Naive thymus-derived CD4-positive, alpha-beta T cell (primary cell): ENCODE measurements at regions not wholly inside any gene's neighbourhood (a gene's known extent, or its start where the extent isn't known, plus 50 kb on each side); places are given as distances from the start of the nearest gene placed in this dataset.

Source experiments
- ATAC-seq: fragments of 150-1000 bp; cut with Tn5 transposase; 2 replicates; pipeline ENCODE4 v1.10.0; 2021; ENCODE audit warnings: mild to moderate bottlenecking, moderate library complexity
- CTCF ChIA-PET: fragments of 350-600 bp; sonication (Branson Sonifier 250); formaldehyde crosslinking; loops from one replicate; lab custom pipeline; 2021; ENCODE audit warnings: antibody characterized with exemption; lab: Charles Lee
- POLR2A ChIA-PET: fragments of 350-600 bp; sonication (Branson Sonifier 250); formaldehyde crosslinking; loops from one replicate; lab custom pipeline; 2021; ENCODE audit warnings: antibody characterized with exemption, inconsistent platforms; lab: Charles Lee
- DNase-seq, 9 donors: peaks; one replicate each; pipeline versions ENCODE4 v3.0.0 to v3.0.0-alpha.2; 2020 to 2022; ENCODE audit warnings: mixed read lengths in 1 of 9
- H3K27ac ChIP-seq: one replicate; pipeline ENCODE4 v1.7.0; 2013; ENCODE audit warnings: mild to moderate bottlenecking, low read depth, low read length, moderate library complexity
- H3K27me3 ChIP-seq, 2 donors: one replicate each; pipeline ENCODE4 v1.7.0; 2013; ENCODE audit warnings: low read length in 2 of 2, mild to moderate bottlenecking in 2 of 2, moderate library complexity in 2 of 2; ENCODE audit not compliant: control insufficient read depth in 2 of 2, insufficient read depth in 2 of 2
- H3K36me3 ChIP-seq, 3 experiments: 1 replicate in 2 of 3; 2 replicates in 1 of 3; pipeline ENCODE4 v1.7.0; 2013; ENCODE audit warnings: low read length in 3 of 3, mild to moderate bottlenecking in 3 of 3, moderate library complexity in 1 of 3; ENCODE audit not compliant: insufficient read depth in 3 of 3, control insufficient read depth in 2 of 3
- H3K4me1 ChIP-seq, 2 donors: one replicate each; pipeline ENCODE4 v1.7.0; 2013; ENCODE audit warnings: low read length in 2 of 2, mild to moderate bottlenecking in 2 of 2, moderate library complexity in 1 of 2; ENCODE audit not compliant: control insufficient read depth in 2 of 2, insufficient read depth in 2 of 2
- H3K4me3 ChIP-seq: 2 replicates; pipeline ENCODE4 v1.7.0; 2013; ENCODE audit warnings: mild to moderate bottlenecking, low read length
- H3K9me3 ChIP-seq, 3 experiments: 1 replicate in 2 of 3; 2 replicates in 1 of 3; pipeline ENCODE4 v1.7.0; 2013; ENCODE audit warnings: low read length in 3 of 3; ENCODE audit not compliant: control insufficient read depth in 2 of 3
- H3K27ac Mint-ChIP-seq, 9 donors: one replicate each; pipeline ENCODE4 v1.8.0; 2020 to 2022; ENCODE audit warnings: mixed read lengths in 9 of 9, mild to moderate bottlenecking in 8 of 9, moderate library complexity in 5 of 9, inconsistent platforms in 2 of 9
- H3K27me3 Mint-ChIP-seq, 5 donors: one replicate each; pipeline ENCODE4 v1.8.0; 2021 to 2022; ENCODE audit warnings: mixed read lengths in 5 of 5, mild to moderate bottlenecking in 1 of 5
- H3K36me3 Mint-ChIP-seq, 5 donors: one replicate each; pipeline ENCODE4 v1.8.0; 2020 to 2022; ENCODE audit warnings: mixed read lengths in 5 of 5, mild to moderate bottlenecking in 3 of 5, inconsistent platforms in 1 of 5
- H3K4me1 Mint-ChIP-seq, 7 donors: one replicate each; pipeline ENCODE4 v1.8.0; 2020 to 2022; ENCODE audit warnings: mixed read lengths in 7 of 7, mild to moderate bottlenecking in 3 of 7, inconsistent platforms in 1 of 7
- H3K4me3 Mint-ChIP-seq, 10 donors: one replicate each; pipeline ENCODE4 v1.8.0; 2020 to 2022; ENCODE audit warnings: mild to moderate bottlenecking in 10 of 10, mixed read lengths in 10 of 10, moderate library complexity in 6 of 10, inconsistent platforms in 2 of 10
- H3K9me3 Mint-ChIP-seq, 11 donors: one replicate each; pipeline ENCODE4 v1.8.0; 2020 to 2022; ENCODE audit warnings: mixed read lengths in 11 of 11, mild to moderate bottlenecking in 4 of 11, inconsistent platforms in 1 of 11, moderate library complexity in 1 of 11
- intact Hi-C, 2 donors: fragments of 100-400 bp; cut with micrococcal nuclease; formaldehyde crosslinking; loops; one replicate each; pipeline ENCODE4 v1.15.1; 2023

GRCh38 chr5:104062621-104063377, 500.2 kb upstream of the NUDT12 start:
- CTCF ChIA-PET = no interaction called here
- no peak overlapping the region for H3K27ac Mint-ChIP-seq
- no peaks in the 10 kb centered on the region for H3K27me3 Mint-ChIP-seq
- Histone ChIP-seq H3K4me1 (no peaks in the 10 kb centered on the region), H3K27me3 (no peaks in the 10 kb centered on the region), H3K4me3 (no peak overlapping the region), H3K9me3 (no peaks in the 10 kb centered on the region), H3K36me3 (no peaks in the 10 kb centered on the region), H3K27ac (no peak overlapping the region)
- no peaks in the 10 kb centered on the region for H3K36me3 Mint-ChIP-seq
- ATAC-seq (no peak), DNase-seq (no peak)
- H3K9me3 Mint-ChIP-seq = peaks cover 0 to 10% (median 4%) of the 10 kb centered on the region in 11 donors
- intact Hi-C loops = no loop called here
- POLR2A ChIA-PET = no interaction called here
- no peaks in the 10 kb centered on the region for H3K4me1 Mint-ChIP-seq
- H3K4me3 Mint-ChIP-seq = no peak overlapping the region

- no peak overlapping the region for H3K4me3 ChIP-seq
- H3K27ac ChIP-seq = no peak overlapping the region
- intact Hi-C loops = no loop called here
- Mint-ChIP-seq H3K36me3 (no peaks in the 10 kb centered on the region), H3K27me3 (no peaks in the 10 kb centered on the region), H3K4me3 (no peak overlapping the region), H3K9me3 (peaks cover 0 to 10% (median 5%) of the 10 kb centered on the region in 11 donors), H3K4me1 (no peaks in the 10 kb centered on the region), H3K27ac (no peak overlapping the region)
- POLR2A ChIA-PET = no interaction called here
- H3K27me3 ChIP-seq = no peaks in the 10 kb centered on the region
- CTCF ChIA-PET = no interaction called here
- H3K9me3 ChIP-seq = no peaks in the 10 kb centered on the region
- ATAC-seq (no peak), DNase-seq (no peak)
- no peaks in the 10 kb centered on the region for H3K36me3 ChIP-seq
- no peaks in the 10 kb centered on the region for H3K4me1 ChIP-seq
These were observed 499.1 kb upstream of the NUDT12 start for GRCh38 chr5:104061707-104062106.

- Histone ChIP-seq H3K9me3 (no peaks in the 10 kb centered on the region), H3K27me3 (no peaks in the 10 kb centered on the region), H3K4me3 (no peak overlapping the region), H3K27ac (no peak overlapping the region), H3K4me1 (no peaks in the 10 kb centered on the region), H3K36me3 (no peaks in the 10 kb centered on the region)
- POLR2A ChIA-PET = no interaction called here
- Mint-ChIP-seq H3K4me3 (no peak overlapping the region), H3K27me3 (no peaks in the 10 kb centered on the region), H3K4me1 (no peaks in the 10 kb centered on the region), H3K27ac (no peak overlapping the region), H3K36me3 (no peaks in the 10 kb centered on the region), H3K9me3 (peaks cover 0 to 11% (median 4%) of the 10 kb centered on the region in 11 donors)
- ATAC-seq (no peak), DNase-seq (no peak)
- intact Hi-C loops = no loop called here
- CTCF ChIA-PET = interaction anchor here (0.7 kb wide), 1 partner anchor 9 kb away, joined by 3 read pairs; no protein-coding TSS in a partner anchor
These were observed 490.7 kb upstream of the NUDT12 start for GRCh38 chr5:104053353-104053649.

GRCh38 chr5:104052558-104053352, 490.2 kb upstream of the NUDT12 start:
- H3K27me3 Mint-ChIP-seq = no peaks in the 10 kb centered on the region
- ATAC-seq (no peak), DNase-seq (no peak)
- ChIA-PET CTCF (interaction anchor here (0.7 kb wide), 1 partner anchor 8 kb away, joined by 3 read pairs; no protein-coding TSS in a partner anchor), POLR2A (no interaction called here)
- no peak overlapping the region for H3K4me3 Mint-ChIP-seq
- Histone ChIP-seq H3K27me3 (no peaks in the 10 kb centered on the region), H3K36me3 (no peaks in the 10 kb centered on the region), H3K4me3 (no peak overlapping the region), H3K27ac (no peak overlapping the region), H3K9me3 (no peaks in the 10 kb centered on the region), H3K4me1 (no peaks in the 10 kb centered on the region)
- H3K27ac Mint-ChIP-seq = no peak overlapping the region
- no peaks in the 10 kb centered on the region for H3K4me1 Mint-ChIP-seq
- H3K36me3 Mint-ChIP-seq = no peaks in the 10 kb centered on the region
- intact Hi-C loops = no loop called here
- H3K9me3 Mint-ChIP-seq = peaks cover 0 to 11% (median 4%) of the 10 kb centered on the region in 11 donors

GRCh38 chr5:104050436-104050835, 487.8 kb upstream of the NUDT12 start:
- H3K9me3 Mint-ChIP-seq = peaks cover 0 to 11% (median 4%) of the 10 kb centered on the region in 11 donors
- no peaks in the 10 kb centered on the region for H3K9me3 ChIP-seq
- no peak overlapping the region for H3K4me3 ChIP-seq
- H3K27me3 Mint-ChIP-seq = no peaks in the 10 kb centered on the region
- no peak overlapping the region for H3K27ac ChIP-seq
- H3K4me3 Mint-ChIP-seq = no peak overlapping the region
- no peaks in the 10 kb centered on the region for H3K36me3 ChIP-seq
- H3K27ac Mint-ChIP-seq = no peak overlapping the region
- H3K27me3 ChIP-seq = no peaks in the 10 kb centered on the region
- intact Hi-C loops = no loop called here
- H3K4me1 Mint-ChIP-seq = no peaks in the 10 kb centered on the region
- no peaks in the 10 kb centered on the region for H3K36me3 Mint-ChIP-seq
- DNase-seq = no peak
- CTCF ChIA-PET = no interaction called here
- ATAC-seq = no peak
- POLR2A ChIA-PET = no interaction called here
- no peaks in the 10 kb centered on the region for H3K4me1 ChIP-seq

GRCh38 chr5:104049752-104050151, 487.2 kb upstream of the NUDT12 start:
- Mint-ChIP-seq H3K4me1 (no peaks in the 10 kb centered on the region), H3K4me3 (no peak overlapping the region), H3K27ac (no peak overlapping the region), H3K36me3 (no peaks in the 10 kb centered on the region), H3K27me3 (no peaks in the 10 kb centered on the region), H3K9me3 (peaks cover 0 to 11% (median 4%) of the 10 kb centered on the region in 11 donors)
- ATAC-seq = no peak
- Histone ChIP-seq H3K4me1 (no peaks in the 10 kb centered on the region), H3K4me3 (no peak overlapping the region), H3K27ac (no peak overlapping the region), H3K27me3 (no peaks in the 10 kb centered on the region), H3K9me3 (no peaks in the 10 kb centered on the region), H3K36me3 (no peaks in the 10 kb centered on the region)
- POLR2A ChIA-PET = no interaction called here
- intact Hi-C loops = no loop called here
- no peak for DNase-seq
- CTCF ChIA-PET = no interaction called here

- CTCF ChIA-PET = no interaction called here
- no peak overlapping the region for H3K27ac ChIP-seq
- H3K9me3 Mint-ChIP-seq = peaks cover 0 to 12% (median 4%) of the 10 kb centered on the region in 11 donors
- no peaks in the 10 kb centered on the region for H3K36me3 ChIP-seq
- H3K4me3 Mint-ChIP-seq = no peak overlapping the region
- H3K36me3 Mint-ChIP-seq = no peaks in the 10 kb centered on the region
- no peak for ATAC-seq
- no peak overlapping the region for H3K27ac Mint-ChIP-seq
- DNase-seq = no peak
- no peaks in the 10 kb centered on the region for H3K4me1 ChIP-seq
- H3K9me3 ChIP-seq = no peaks in the 10 kb centered on the region
- H3K27me3 ChIP-seq = no peaks in the 10 kb centered on the region
- H3K4me1 Mint-ChIP-seq = no peaks in the 10 kb centered on the region
- no peak overlapping the region for H3K4me3 ChIP-seq
- POLR2A ChIA-PET = no interaction called here
- intact Hi-C loops = no loop called here
- no peaks in the 10 kb centered on the region for H3K27me3 Mint-ChIP-seq
These were observed 485.6 kb upstream of the NUDT12 start for GRCh38 chr5:104048231-104048630.
